Immature natural killer cell (primary cell): ENCODE measurements at regions not wholly inside any gene's neighbourhood (a gene's known extent, or its start where the extent isn't known, plus 50 kb on each side); places are given as distances from the start of the nearest gene placed in this dataset.
A peak's percentile ranks its signal among the peaks of the same experiment; 100 is the strongest.

Experiments
- DNase-seq, 3 donors: peaks; one replicate each; pipeline ENCODE4 v3.0.0; 2022; ENCODE audit warnings: mixed read lengths in 1 of 3
- H3K27ac Mint-ChIP-seq, 6 donors: one replicate each; pipeline ENCODE4 v1.8.0; 2020; ENCODE audit warnings: mixed read lengths in 6 of 6, mild to moderate bottlenecking in 5 of 6, inconsistent platforms in 4 of 6, moderate library complexity in 3 of 6
- H3K27me3 Mint-ChIP-seq, 3 donors: one replicate each; pipeline ENCODE4 v1.8.0; 2020 to 2021; ENCODE audit warnings: low read depth in 3 of 3, mild to moderate bottlenecking in 3 of 3, mixed read lengths in 3 of 3, moderate library complexity in 3 of 3, inconsistent platforms in 1 of 3
- H3K36me3 Mint-ChIP-seq, 3 donors: one replicate each; pipeline ENCODE4 v1.8.0; 2020; ENCODE audit warnings: mixed read lengths in 3 of 3, inconsistent platforms in 2 of 3, mild to moderate bottlenecking in 2 of 3
- H3K4me1 Mint-ChIP-seq, 2 donors: one replicate each; pipeline ENCODE4 v1.8.0; 2020; ENCODE audit warnings: inconsistent platforms in 2 of 2, mild to moderate bottlenecking in 2 of 2, mixed read lengths in 2 of 2, moderate library complexity in 1 of 2
- H3K4me3 Mint-ChIP-seq, 5 donors: one replicate each; pipeline ENCODE4 v1.8.0; 2020; ENCODE audit warnings: mild to moderate bottlenecking in 5 of 5, mixed read lengths in 5 of 5, inconsistent platforms in 3 of 5, moderate library complexity in 3 of 5
- H3K9me3 Mint-ChIP-seq, 6 donors: one replicate each; pipeline ENCODE4 v1.8.0; 2020; ENCODE audit warnings: mild to moderate bottlenecking in 6 of 6, mixed read lengths in 6 of 6, inconsistent platforms in 4 of 6, moderate library complexity in 3 of 6

DNA sequence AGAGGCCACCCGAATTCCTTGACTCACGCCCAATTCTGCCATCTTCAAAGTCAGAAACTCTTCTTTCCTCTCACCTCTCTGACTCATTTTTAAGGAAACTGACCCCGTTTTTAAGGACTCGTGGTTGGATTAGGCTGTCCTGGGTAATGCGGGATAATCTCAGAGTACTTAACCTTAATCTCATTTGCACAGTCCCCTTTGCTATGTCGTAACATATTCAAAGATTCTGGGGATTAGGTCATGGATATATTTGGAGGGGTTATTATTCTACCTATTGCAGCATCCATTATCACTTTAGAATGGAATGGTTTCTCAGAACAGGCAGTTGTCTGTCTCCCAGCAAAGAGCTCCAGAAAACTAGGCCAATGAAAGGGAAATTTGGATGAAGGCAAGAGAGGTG, 80.8 kb upstream of the IL12B start:
- peaks cover 43 to 52% of the 10 kb centered on the region in 2 donors for H3K4me1 Mint-ChIP-seq
- peaks cover 0 to 2% (median 0%) of the 10 kb centered on the region in 6 donors for H3K9me3 Mint-ChIP-seq
- DNase-seq: no peak
- H3K27ac Mint-ChIP-seq: peak overlapping the region in 4 of 6 donors; percentile 14 to 76 (median 59)
- H3K36me3 Mint-ChIP-seq: peaks cover 0 to 6% (median 0%) of the 10 kb centered on the region in 3 donors
- H3K4me3 Mint-ChIP-seq: peak overlapping the region in 2 of 5 donors; percentile 6 to 31
- peaks cover 2 to 9% (median 8%) of the 10 kb centered on the region in 3 donors for H3K27me3 Mint-ChIP-seq

DNA sequence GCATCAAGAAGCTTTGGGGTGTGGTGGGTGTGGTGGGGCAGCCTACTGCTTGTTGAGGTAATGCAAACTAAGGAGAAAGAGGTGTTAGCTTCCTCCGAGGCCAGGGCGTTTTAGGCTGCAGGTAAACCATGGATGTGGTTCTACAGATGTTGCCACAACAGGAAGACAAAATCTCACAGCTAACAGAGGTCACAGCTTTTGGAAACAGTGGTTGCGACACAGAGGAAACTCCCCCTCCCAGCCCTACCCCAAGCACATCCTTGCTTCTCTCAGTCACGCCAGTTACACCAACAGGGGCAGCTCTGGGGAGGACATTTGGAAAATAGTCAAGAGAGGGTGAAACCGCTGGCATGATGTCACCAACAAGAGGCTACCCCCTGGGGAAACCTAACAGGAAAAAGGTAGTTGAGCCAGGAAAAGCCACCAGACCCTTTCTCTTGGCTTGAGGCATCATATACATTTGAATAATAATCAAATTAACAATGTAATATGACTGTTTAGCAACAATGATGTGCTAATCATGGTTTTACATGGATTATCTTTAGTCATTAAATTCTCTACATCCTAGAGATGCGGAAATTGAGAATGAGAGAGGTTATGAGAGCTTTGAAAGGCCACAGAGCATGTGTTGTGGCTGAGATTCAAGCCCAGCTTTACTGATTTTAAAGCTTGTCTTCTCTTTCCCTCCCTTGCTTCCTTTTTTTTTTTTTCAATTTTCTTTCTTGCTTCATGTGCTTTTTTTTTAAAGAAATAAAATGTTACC, 82.2 kb upstream of the IL12B start:
- DNase-seq: peak; percentile 79 to 82 (median 82)
- peaks cover 0 to 2% (median 0%) of the 10 kb centered on the region in 3 donors for H3K36me3 Mint-ChIP-seq
- peaks cover 0 to 9% (median 5%) of the 10 kb centered on the region in 3 donors for H3K27me3 Mint-ChIP-seq
- H3K4me1 Mint-ChIP-seq: peaks cover 43 to 52% of the 10 kb centered on the region in 2 donors
- H3K4me3 Mint-ChIP-seq: peak overlapping the region; percentile 66 to 78 (median 76)
- H3K9me3 Mint-ChIP-seq: peaks cover 0 to 2% (median 0%) of the 10 kb centered on the region in 6 donors
- H3K27ac Mint-ChIP-seq: peak overlapping the region; percentile 71 to 90 (median 84)

DNA sequence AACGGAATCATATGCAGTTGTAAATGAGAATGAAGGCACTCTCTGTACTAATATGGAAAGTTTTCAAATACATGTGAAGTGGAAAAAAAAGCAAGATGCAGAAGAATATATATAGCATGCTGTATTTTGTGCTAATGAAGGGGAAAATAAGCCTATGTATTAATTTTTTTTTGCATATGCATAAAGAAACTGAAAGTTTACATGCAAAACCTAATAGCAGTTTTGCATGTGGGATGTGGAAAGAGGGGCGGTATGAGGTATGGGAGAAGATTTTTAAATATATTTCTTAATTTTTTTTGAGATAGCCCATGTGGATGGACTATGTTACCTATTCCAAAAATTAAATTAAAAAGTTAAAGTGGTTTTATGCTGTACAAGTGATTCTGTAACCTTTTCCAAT, 83.7 kb upstream of the IL12B start:
- no peak overlapping the region for H3K4me3 Mint-ChIP-seq
- no peaks in the 10 kb centered on the region for H3K9me3 Mint-ChIP-seq
- H3K27me3 Mint-ChIP-seq: peaks cover 0 to 9% (median 5%) of the 10 kb centered on the region in 3 donors
- DNase-seq: no peak
- peaks cover 43 to 51% of the 10 kb centered on the region in 2 donors for H3K4me1 Mint-ChIP-seq
- H3K36me3 Mint-ChIP-seq: no peaks in the 10 kb centered on the region
- no peak overlapping the region for H3K27ac Mint-ChIP-seq

DNA sequence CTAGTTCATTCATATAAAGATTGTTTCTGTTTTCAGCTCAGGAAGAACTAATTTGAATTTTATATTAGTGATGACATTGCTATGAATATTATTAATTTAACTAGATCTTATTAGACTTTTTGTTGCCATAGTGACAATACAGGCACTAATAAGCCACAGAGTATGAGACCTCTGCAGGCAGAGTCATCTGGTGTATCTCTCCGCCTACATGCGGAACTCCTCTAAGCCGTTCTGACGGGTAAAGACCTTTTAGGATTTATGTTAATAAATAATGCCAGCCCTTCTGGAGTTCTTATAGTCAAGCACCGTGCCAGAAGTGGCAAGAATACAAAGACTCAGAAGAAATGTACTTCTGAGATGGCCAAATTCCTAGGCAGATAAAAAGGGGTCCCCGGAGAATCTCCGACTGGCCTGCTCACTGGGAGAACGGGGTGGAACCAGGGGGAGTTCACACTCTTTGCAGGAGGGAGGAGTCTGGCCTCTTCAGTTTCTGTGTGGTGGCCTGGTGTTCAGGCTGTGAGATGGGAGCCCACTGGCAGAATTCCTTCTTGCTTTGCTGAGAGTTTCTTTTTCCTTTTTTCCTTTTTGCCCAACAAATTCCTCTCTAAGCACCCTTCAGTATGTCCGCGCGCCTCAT, 85.1 kb upstream of the IL12B start:
- no peaks in the 10 kb centered on the region for H3K9me3 Mint-ChIP-seq
- H3K27me3 Mint-ChIP-seq: peaks cover 0 to 9% (median 3%) of the 10 kb centered on the region in 3 donors
- peak overlapping the region in 1 of 6 donors; percentile 48 for H3K27ac Mint-ChIP-seq
- no peak for DNase-seq
- H3K4me3 Mint-ChIP-seq: no peak overlapping the region
- H3K36me3 Mint-ChIP-seq: no peaks in the 10 kb centered on the region
- H3K4me1 Mint-ChIP-seq: peaks cover 33 to 37% of the 10 kb centered on the region in 2 donors

DNA sequence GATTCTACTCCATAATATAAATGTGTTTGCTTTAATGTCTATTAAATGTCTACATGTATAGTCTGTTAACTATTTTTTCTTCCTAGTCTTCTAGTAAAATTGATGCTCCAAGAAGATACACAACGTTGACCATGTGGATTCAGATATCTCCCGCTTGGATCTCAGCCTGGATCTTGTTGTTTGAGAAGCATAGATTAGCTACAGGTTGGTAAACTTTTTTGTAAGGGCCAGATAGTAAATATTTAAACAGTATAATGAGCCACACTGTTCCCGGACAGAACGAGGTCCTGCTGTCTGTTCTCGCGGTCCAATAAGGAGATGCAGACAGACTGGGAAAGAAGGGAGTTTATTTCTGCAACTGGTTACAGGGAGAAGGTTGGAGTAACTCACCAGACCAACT, 86.2 kb upstream of the IL12B start:
- Mint-ChIP-seq H3K27ac (no peak overlapping the region), H3K36me3 (no peaks in the 10 kb centered on the region), H3K4me3 (no peak overlapping the region), H3K4me1 (peaks cover 22 to 27% of the 10 kb centered on the region in 2 donors), H3K9me3 (no peaks in the 10 kb centered on the region), H3K27me3 (peaks cover 0 to 8% (median 3%) of the 10 kb centered on the region in 3 donors)
- DNase-seq: no peak

DNA sequence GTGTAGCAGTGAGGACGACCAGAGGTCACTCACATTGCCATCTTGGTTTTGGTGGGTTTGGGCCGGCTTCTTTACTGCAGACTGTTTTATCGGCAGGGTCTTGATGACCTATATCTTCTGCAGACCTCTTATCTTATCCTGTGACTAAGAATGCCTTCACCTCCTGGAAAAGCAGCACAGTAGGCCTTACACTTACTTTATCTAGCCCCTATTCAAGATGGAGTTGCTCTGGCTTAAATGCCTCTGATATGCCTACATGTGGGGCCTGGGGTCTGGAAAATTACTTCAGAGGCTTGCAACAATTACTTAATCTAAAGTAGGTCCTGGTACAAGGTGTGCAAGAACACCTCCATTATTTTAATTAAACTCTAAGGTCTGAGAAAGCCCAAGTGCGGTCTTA, 86.9 kb upstream of the IL12B start:
- peaks cover 0 to 3% (median 2%) of the 10 kb centered on the region in 3 donors for H3K27me3 Mint-ChIP-seq
- H3K36me3 Mint-ChIP-seq: no peaks in the 10 kb centered on the region
- no peak overlapping the region for H3K27ac Mint-ChIP-seq
- H3K4me1 Mint-ChIP-seq: peaks cover 15 to 20% of the 10 kb centered on the region in 2 donors
- DNase-seq: no peak
- H3K4me3 Mint-ChIP-seq: no peak overlapping the region
- no peaks in the 10 kb centered on the region for H3K9me3 Mint-ChIP-seq

DNA sequence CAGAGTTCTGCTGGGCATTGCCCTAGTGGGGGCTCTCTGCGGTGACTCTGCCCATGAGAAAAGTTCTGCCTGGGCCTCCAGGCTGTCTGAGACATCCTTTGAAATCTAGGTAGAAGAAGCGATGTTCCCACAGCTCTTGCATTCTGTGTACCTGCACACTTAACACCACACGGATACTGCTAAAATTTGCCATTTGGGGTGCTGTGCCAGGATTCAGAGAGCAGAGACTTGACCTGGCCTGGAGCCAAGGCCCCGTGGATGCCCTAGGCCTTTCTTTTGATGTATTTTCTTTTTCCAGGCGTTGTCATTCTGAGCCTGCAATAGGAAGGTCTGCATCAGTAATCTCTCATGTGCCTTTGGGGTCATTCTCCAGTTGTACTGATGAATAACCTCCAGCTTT, 89.3 kb upstream of the IL12B start:
- no peak overlapping the region for H3K4me3 Mint-ChIP-seq
- H3K27me3 Mint-ChIP-seq: no peaks in the 10 kb centered on the region
- no peaks in the 10 kb centered on the region for H3K4me1 Mint-ChIP-seq
- no peak overlapping the region for H3K27ac Mint-ChIP-seq
- DNase-seq: no peak
- H3K36me3 Mint-ChIP-seq: no peaks in the 10 kb centered on the region
- no peaks in the 10 kb centered on the region for H3K9me3 Mint-ChIP-seq

DNA sequence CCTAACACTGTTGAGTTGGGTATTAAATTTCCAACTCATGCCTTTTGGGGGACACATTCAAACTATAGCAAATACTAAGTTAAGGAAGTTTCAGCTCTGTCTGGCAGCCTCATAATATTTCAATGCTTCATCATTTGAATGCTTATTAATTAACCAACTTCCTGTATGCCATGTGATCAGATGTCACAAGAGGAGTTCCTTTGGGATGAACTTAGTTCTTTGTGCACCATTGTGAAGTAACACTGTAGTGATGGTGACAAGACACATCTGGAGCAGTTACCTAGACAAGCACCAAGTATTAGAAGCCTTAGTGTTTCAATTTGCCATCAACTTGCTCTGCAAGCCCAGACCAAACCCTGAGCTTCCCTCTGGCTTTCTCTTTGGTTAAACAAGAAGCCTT, 90.7 kb upstream of the IL12B start:
- H3K27me3 Mint-ChIP-seq: no peaks in the 10 kb centered on the region
- H3K9me3 Mint-ChIP-seq: no peaks in the 10 kb centered on the region
- DNase-seq: no peak
- H3K36me3 Mint-ChIP-seq: no peaks in the 10 kb centered on the region
- H3K4me3 Mint-ChIP-seq: no peak overlapping the region
- peaks cover 7 to 9% of the 10 kb centered on the region in 2 donors for H3K4me1 Mint-ChIP-seq
- no peak overlapping the region for H3K27ac Mint-ChIP-seq

DNA sequence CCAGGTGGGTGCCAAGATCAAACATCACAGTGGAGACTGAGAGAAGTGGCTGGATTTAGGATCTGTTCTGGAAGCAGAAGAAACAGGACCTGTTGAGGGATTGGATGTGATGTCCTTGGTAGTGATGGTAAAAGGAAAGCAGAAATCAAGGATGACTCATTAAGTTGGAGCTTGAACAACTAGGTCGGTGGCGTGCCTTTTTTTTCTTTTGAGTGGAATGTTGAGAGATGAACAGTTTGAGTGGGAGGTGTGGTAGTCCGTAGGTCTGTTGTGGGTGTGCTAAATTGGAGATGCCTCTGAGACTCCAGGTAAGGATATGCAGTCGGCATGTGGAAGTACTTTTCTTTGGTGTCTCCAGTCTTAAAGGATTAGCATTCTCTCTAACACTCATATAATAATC, 92.1 kb upstream of the IL12B start:
- no peak for DNase-seq
- Mint-ChIP-seq H3K27ac (no peak overlapping the region), H3K27me3 (no peaks in the 10 kb centered on the region), H3K9me3 (no peaks in the 10 kb centered on the region), H3K36me3 (no peaks in the 10 kb centered on the region), H3K4me1 (peaks cover 21 to 23% of the 10 kb centered on the region in 2 donors), H3K4me3 (no peak overlapping the region)

DNA sequence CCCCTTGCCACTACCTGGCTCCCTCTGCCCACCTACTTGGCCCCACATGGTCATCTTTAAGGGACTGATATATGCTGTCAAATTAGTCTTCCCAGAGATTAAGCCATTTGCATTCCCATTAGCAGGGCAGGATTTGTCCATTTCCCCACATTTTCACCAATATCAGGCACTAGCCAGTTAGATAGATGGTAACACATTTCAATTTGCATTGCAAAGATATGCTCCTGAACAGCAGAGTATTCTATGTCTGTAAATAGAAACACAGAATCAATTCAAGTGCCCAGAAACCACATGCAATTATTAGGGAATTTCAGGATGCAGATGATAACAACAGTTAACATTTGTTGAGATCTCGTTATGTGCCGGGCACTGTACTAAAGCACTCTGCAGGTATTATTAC, 92.6 kb upstream of the IL12B start:
- H3K9me3 Mint-ChIP-seq: no peaks in the 10 kb centered on the region
- no peaks in the 10 kb centered on the region for H3K36me3 Mint-ChIP-seq
- H3K27ac Mint-ChIP-seq: no peak overlapping the region
- H3K27me3 Mint-ChIP-seq: no peaks in the 10 kb centered on the region
- H3K4me1 Mint-ChIP-seq: peaks cover 27 to 28% of the 10 kb centered on the region in 2 donors
- DNase-seq: no peak
- H3K4me3 Mint-ChIP-seq: no peak overlapping the region

DNA sequence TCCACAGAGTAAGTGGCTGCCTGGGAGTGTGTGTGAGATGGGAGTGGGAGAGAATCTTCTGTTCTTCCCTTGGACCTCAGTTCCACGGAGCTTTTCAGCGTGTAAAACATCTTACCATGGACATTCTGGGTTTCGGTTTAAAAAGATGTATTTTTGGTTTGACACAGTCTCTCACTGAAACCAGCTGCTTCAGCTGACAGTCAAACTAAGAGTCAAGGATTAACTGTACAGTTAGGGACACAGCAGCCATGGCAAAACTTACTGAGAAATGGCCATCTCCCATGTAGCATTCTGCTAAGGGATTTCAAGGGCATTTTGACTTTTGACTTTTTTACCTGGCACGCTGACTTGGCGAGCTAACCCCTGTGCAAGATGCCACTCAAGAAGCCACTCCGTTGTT, 93.8 kb upstream of the IL12B start:
- DNase-seq: no peak
- Mint-ChIP-seq H3K4me3 (no peak overlapping the region), H3K27ac (no peak overlapping the region), H3K27me3 (peaks cover 0 to 3% (median 0%) of the 10 kb centered on the region in 3 donors), H3K9me3 (no peaks in the 10 kb centered on the region), H3K36me3 (no peaks in the 10 kb centered on the region), H3K4me1 (peaks cover 37 to 39% of the 10 kb centered on the region in 2 donors)

DNA sequence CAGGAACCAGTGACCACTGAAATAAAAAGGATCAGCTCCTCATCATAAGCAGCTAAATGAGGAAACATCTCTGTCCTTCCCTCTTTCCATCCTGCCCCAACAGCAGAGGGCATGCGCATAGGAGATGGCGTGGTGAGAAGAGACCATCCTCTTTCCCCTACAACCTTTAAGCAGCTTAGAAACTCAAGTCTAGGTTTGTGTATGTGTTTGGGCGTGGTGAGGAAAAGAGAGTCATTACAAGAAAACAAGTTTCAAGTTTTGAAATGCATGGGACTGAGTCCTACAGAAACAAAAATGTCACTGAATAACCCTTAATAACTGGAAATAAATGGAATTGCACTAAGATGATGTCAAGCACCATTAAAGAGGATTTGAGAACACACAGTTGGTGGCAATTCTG, 96.4 kb upstream of the IL12B start:
- Mint-ChIP-seq H3K4me1 (peaks cover 54 to 56% of the 10 kb centered on the region in 2 donors), H3K27me3 (peaks cover 1 to 5% (median 5%) of the 10 kb centered on the region in 3 donors), H3K36me3 (no peaks in the 10 kb centered on the region), H3K9me3 (no peaks in the 10 kb centered on the region), H3K27ac (peak overlapping the region; percentile 56 to 96 (median 86)), H3K4me3 (peak overlapping the region; percentile 43 to 90 (median 71))
- DNase-seq: no peak

DNA sequence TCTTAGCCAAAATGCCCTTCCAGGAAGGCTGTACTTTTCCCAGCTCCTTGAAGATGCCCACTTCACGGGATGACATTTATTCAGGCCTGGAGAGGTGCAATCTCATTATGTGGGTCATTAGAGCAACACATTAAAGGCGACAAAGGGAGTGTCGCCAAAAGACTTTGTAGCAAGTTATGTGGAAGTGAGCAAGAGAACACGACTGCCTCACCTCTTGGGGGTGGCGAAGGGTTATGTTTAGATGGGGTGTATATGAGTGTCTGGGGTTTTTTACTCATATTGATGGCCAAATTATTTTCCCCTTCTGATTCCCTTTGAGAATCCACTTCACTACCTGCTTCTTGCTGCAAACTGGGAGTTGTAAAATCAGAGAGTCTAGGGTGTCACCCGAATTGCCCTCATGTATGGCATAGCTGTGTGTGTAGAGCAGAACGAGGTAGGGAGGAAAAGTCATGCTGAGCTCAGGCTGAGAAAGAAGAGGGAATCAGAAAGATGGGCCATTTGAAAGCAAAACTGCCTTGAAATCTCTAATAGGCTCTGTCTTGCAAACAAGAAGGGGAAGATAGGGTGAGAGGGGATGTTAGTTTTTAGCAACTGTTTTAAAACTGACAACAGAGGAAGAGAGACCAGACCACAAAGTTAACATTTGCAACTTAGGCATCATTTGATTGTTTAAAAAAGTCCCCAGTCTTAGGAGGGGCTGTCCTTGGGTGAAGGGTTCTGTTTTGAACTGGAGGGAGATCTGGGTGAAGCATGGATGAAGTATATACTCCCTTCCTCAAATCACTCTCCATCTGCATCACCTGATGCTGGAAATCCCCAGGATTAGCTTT, 97.1 kb upstream of the IL12B start:
- Mint-ChIP-seq H3K9me3 (no peaks in the 10 kb centered on the region), H3K27ac (peak overlapping the region; percentile 56 to 96 (median 86)), H3K4me1 (peaks cover 61 to 62% of the 10 kb centered on the region in 2 donors), H3K36me3 (no peaks in the 10 kb centered on the region), H3K4me3 (peak overlapping the region; percentile 62 to 90 (median 74)), H3K27me3 (peaks cover 2 to 5% (median 5%) of the 10 kb centered on the region in 3 donors)
- DNase-seq: peak in 1 of 3 donors; percentile 23
